NB4 (cell line): ENCODE measurements at regions not wholly inside any gene's neighbourhood (a gene's known extent, or its start where the extent isn't known, plus 50 kb on each side); places are given as distances from the start of the nearest gene placed in this dataset.

Experiments
- MYC ChIP-seq: IDR thresholded peaks from 2 replicates; pipeline ENCODE4 v1.6.1; 2011; ENCODE audit warnings: low read depth, low read length
- POLR2A ChIP-seq: IDR thresholded peaks from 2 replicates; pipeline ENCODE4 v1.6.1; 2011; ENCODE audit warnings: mild to moderate bottlenecking; ENCODE audit not compliant: insufficient read length; ENCODE audit errors: extremely low read depth
- TF ChIP-seq, protein P1 (sequence below): IDR thresholded peaks from one replicate; pipeline ENCODE4 v1.5.1; 2012; ENCODE audit warnings: low read depth, low read length

GRCh38 chr7:21041666-21042065, 255.0 kb upstream of the SP8 start:
- TF ChIP-seq, protein P1, sequence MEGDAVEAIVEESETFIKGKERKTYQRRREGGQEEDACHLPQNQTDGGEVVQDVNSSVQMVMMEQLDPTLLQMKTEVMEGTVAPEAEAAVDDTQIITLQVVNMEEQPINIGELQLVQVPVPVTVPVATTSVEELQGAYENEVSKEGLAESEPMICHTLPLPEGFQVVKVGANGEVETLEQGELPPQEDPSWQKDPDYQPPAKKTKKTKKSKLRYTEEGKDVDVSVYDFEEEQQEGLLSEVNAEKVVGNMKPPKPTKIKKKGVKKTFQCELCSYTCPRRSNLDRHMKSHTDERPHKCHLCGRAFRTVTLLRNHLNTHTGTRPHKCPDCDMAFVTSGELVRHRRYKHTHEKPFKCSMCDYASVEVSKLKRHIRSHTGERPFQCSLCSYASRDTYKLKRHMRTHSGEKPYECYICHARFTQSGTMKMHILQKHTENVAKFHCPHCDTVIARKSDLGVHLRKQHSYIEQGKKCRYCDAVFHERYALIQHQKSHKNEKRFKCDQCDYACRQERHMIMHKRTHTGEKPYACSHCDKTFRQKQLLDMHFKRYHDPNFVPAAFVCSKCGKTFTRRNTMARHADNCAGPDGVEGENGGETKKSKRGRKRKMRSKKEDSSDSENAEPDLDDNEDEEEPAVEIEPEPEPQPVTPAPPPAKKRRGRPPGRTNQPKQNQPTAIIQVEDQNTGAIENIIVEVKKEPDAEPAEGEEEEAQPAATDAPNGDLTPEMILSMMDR, result no peak
- TF ChIP-seq POLR2A (no peak), MYC (no peak)
